BJ (cell line): ENCODE measurements at regions not wholly inside any gene's neighbourhood (a gene's known extent, or its start where the extent isn't known, plus 50 kb on each side); places are given as distances from the start of the nearest gene placed in this dataset.

Source experiments
- CTCF ChIA-PET: fragments of 350-600 bp; formaldehyde crosslinking; extraction: SDS; loops from one replicate; lab custom pipeline; 2021; ENCODE audit warnings: antibody characterized with exemption, inconsistent platforms; lab: Yijun Ruan, JAX
- POLR2A ChIA-PET: fragments of 300-600 bp; sonication (Branson Sonifier 250); formaldehyde crosslinking; extraction: SDS; loops from one replicate; lab custom pipeline; 2021; ENCODE audit warnings: antibody characterized with exemption; lab: Charles Lee
- DNase-seq: peaks from one replicate; pipeline ENCODE4 v3.0.0-alpha.2; 2011; ENCODE audit warnings: low read depth
- H3K27me3 ChIP-seq: 2 replicates; pipeline ENCODE4 v1.6.0; 2011; ENCODE audit warnings: low read length; ENCODE audit not compliant: control insufficient read depth, insufficient read depth
- H3K36me3 ChIP-seq: 2 replicates; pipeline ENCODE4 v1.5.1; 2011; ENCODE audit warnings: low read length; ENCODE audit not compliant: control insufficient read depth, insufficient read depth
- H3K4me3 ChIP-seq: 2 replicates; pipeline ENCODE4 v1.5.1; 2011; ENCODE audit warnings: low read depth, mild to moderate bottlenecking, control low read depth, low read length
- CTCF ChIP-seq: IDR thresholded peaks from 2 replicates; pipeline ENCODE4 v1.5.1; 2011; ENCODE audit warnings: low read depth, mild to moderate bottlenecking, control low read depth, inconsistent platforms, low read length, moderate library complexity; ENCODE audit not compliant: insufficient read depth

GRCh38 chr4:96056346-96056934 lies 216.5 kb downstream of the PDHA2 start:
- TF ChIP-seq CTCF, result no peak
- POLR2A ChIA-PET, result no interaction called here
- Histone ChIP-seq H3K27me3 (no peaks in the 10 kb centered on the region), H3K36me3 (no peaks in the 10 kb centered on the region), H3K4me3 (no peak overlapping the region)
- CTCF ChIA-PET, result no interaction called here
- DNase-seq, result no peak

- ChIA-PET CTCF (no interaction called here), POLR2A (no interaction called here)
- no peak for TF ChIP-seq CTCF
- no peak overlapping the region for H3K4me3 ChIP-seq
- H3K36me3 ChIP-seq, result no peaks in the 10 kb centered on the region
- no peak for DNase-seq
- H3K27me3 ChIP-seq, result no peaks in the 10 kb centered on the region
Observed at GRCh38 chr4:96063639-96064038, 223.7 kb downstream of the PDHA2 start.

- POLR2A ChIA-PET, result no interaction called here
- CTCF ChIA-PET, result no interaction called here
- TF ChIP-seq CTCF, result no peak
- no peaks in the 10 kb centered on the region for H3K36me3 ChIP-seq
- no peak overlapping the region for H3K4me3 ChIP-seq
- no peak for DNase-seq
- no peaks in the 10 kb centered on the region for H3K27me3 ChIP-seq
Observed at GRCh38 chr4:96073461-96073860, 233.6 kb downstream of the PDHA2 start.

GRCh38 chr4:96092151-96092705 lies 252.3 kb downstream of the PDHA2 start:
- ChIA-PET POLR2A (no interaction called here), CTCF (no interaction called here)
- DNase-seq, result no peak
- Histone ChIP-seq H3K36me3 (no peaks in the 10 kb centered on the region), H3K4me3 (no peak overlapping the region), H3K27me3 (no peaks in the 10 kb centered on the region)
- no peak for TF ChIP-seq CTCF

GRCh38 chr4:96093057-96093456 lies 253.2 kb downstream of the PDHA2 start:
- POLR2A ChIA-PET, result no interaction called here
- no peaks in the 10 kb centered on the region for H3K36me3 ChIP-seq
- no peak overlapping the region for H3K4me3 ChIP-seq
- DNase-seq, result no peak
- no peak for TF ChIP-seq CTCF
- no peaks in the 10 kb centered on the region for H3K27me3 ChIP-seq
- CTCF ChIA-PET, result no interaction called here
